Epithelial cell of esophagus (primary cell): ENCODE measurements at regions not wholly inside any gene's neighbourhood (a gene's known extent, or its start where the extent isn't known, plus 50 kb on each side); places are given as distances from the start of the nearest gene placed in this dataset.

ENCODE experiments used
- DNase-seq: peaks from one replicate; pipeline ENCODE4 v3.0.0; 2010; ENCODE audit warnings: low read depth
- H3K4me3 ChIP-seq: 2 replicates; pipeline ENCODE4 v1.5.1; 2011; ENCODE audit warnings: mild to moderate bottlenecking, low read length, control low read depth
- TF ChIP-seq, protein P1 (sequence below): IDR thresholded peaks from 2 replicates; pipeline ENCODE4 v1.5.1; 2011; ENCODE audit warnings: low read depth, mild to moderate bottlenecking, low read length, control low read depth, inconsistent platforms; ENCODE audit not compliant: insufficient read depth; ENCODE audit errors: missing control alignments

DNA sequence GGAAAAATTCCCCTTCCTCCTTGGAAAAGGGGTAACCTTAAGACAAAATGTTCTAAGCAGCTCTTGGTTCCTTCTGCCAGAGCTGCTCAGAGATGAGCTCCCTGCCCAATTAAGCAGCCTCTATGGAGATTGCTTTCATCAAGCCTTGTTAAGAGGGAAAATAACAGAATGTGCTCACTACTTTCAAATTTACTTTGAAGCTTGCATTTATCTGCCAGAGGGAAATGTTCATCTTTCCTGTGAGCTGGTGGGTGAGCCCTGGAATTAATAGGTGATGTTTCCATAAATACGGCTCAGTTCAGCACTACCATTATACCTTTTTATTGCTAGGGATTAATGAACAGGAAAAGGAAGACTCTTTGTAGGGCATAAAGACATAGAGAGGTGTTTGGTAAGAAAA is 549.0 kb downstream of the REEP3 start:
- no peak overlapping the region for H3K4me3 ChIP-seq
- TF ChIP-seq, protein P1, sequence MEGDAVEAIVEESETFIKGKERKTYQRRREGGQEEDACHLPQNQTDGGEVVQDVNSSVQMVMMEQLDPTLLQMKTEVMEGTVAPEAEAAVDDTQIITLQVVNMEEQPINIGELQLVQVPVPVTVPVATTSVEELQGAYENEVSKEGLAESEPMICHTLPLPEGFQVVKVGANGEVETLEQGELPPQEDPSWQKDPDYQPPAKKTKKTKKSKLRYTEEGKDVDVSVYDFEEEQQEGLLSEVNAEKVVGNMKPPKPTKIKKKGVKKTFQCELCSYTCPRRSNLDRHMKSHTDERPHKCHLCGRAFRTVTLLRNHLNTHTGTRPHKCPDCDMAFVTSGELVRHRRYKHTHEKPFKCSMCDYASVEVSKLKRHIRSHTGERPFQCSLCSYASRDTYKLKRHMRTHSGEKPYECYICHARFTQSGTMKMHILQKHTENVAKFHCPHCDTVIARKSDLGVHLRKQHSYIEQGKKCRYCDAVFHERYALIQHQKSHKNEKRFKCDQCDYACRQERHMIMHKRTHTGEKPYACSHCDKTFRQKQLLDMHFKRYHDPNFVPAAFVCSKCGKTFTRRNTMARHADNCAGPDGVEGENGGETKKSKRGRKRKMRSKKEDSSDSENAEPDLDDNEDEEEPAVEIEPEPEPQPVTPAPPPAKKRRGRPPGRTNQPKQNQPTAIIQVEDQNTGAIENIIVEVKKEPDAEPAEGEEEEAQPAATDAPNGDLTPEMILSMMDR: no peak
- DNase-seq: no peak

DNA sequence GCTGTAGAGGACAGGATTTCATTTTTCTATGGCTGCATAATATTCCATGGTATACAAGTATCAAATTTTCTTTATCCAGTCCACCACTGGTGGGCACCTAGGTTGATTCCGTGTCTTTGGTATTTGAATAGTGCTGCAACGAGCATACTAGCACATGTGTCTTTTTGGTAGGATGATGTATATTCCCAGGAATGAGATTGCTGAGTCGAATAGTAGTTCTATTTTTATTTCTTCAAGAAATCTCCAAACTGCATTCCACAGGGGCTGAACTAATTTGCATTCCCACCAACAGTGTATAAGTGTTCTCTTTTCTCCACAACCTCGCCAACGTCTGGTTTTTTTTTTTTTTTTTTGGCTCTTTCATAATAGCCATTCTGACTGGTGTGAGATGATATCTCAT is 550.0 kb downstream of the REEP3 start:
- TF ChIP-seq, protein P1: no peak
- no peak for DNase-seq
- no peak overlapping the region for H3K4me3 ChIP-seq

DNA sequence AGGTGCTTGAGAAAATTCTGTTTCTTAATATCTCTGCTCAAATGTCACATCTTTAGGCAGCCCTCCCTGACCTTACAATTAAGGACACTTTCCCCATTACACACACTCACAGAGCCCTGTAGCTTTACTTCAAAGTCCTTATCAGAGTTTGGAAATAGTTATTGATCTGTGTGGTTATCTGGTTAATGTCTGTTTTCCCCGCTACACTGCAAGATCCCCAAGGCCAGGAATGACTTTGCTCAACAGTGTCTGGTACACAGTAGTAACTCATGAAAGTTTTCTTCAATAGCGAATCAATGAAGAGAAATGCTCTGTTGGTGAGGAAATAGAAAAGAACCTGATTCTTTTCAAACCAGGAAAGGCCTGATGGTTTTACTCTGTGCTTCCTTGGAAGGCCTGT is 554.4 kb downstream of the REEP3 start:
- TF ChIP-seq, protein P1: no peak
- DNase-seq: no peak
- H3K4me3 ChIP-seq: no peak overlapping the region

DNA sequence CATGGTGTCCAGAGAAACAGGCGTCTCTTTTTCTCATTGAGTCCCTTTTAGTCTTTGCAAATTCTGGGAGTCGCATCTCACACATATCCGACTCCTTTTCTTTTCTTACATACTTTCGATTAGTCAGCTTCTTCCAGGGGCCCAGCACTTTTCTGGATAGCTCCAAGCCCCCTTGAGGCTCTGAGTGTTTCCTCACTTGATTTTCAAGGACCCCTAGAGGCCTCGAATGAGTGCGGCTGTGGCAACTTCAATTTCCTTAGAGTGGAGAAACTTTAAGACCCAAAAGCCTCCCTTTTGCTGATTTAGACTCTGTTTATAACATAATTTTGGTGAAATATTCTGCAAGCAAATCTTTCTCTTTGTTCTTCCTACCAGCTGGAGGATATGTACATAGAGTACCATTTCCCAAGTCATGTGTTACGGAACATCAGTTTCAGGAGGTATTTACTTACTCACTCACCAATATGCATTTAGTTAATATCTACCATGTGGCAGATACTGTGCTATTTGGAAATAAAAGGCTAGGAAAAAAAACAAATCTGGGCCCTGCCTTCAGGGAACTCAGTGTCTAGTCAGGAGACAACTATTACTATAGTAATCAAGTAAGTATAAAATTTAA is 555.2 kb downstream of the REEP3 start:
- DNase-seq: no peak
- no peak overlapping the region for H3K4me3 ChIP-seq
- TF ChIP-seq, protein P1: no peak

DNA sequence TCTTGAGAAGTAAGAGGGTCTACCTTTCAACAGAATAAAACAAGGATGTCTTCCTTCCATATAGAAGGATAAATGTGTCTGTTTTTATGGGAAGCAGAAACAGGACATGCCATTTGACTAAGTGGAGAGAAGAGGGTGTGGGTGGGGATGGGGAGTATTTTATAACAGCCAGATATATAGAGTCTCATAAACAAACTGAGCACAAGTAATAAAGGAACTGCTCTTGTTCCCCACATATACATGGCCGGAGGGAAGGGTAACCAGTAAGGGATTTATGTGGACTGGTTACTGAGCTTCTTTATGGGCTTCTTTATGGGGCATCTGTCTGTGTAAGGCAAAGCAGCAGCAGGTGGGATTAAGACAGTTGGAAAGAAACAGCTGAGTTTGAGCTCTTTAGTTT is 558.1 kb downstream of the REEP3 start:
- no peak for DNase-seq
- H3K4me3 ChIP-seq: no peak overlapping the region
- TF ChIP-seq, protein P1: no peak

DNA sequence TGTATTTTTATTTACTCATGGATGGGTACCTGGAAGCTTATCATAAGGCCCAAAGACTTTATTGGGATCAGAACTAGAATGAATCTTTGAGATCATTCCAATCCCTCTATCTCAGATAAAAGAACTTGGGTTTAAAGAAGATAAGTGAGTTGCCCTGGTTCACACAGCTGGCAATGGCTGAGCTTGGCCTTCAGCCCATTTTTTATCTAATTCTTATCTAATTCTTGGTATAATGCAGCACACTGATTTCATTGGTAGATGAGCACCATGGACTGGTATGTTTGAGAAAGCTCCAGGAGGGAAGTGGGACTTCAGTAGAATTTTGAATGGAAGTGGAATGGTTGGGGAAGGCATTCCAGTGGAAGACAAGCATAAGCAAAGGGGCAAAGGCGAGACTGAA is 558.9 kb downstream of the REEP3 start:
- H3K4me3 ChIP-seq: no peak overlapping the region
- TF ChIP-seq, protein P1: no peak
- no peak for DNase-seq

DNA sequence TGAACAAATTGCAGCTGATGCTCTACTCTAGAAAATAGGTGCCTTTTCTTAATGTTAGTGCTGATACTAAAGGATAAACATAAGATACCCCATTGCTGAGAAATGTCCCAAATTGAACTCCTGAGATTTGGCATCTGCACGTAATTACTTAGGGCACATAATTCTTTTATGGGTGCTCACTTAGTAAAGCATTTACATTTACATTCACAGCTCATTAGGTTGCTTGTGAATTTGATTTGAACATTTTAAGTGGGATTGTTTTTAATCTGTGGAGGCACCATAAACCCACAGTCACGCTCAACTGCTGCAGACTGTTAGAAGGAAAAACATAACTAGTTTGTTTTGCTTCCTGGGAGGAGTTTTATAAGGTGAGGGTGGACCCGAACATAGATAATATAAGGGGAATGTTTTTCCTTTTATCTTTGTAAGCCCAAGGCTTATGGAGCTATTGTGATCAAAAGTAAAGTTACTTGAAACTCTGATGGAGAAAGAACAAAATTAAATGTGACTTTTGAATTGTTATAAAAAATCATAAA is 560.8 kb downstream of the REEP3 start:
- TF ChIP-seq, protein P1: no peak
- H3K4me3 ChIP-seq: no peak overlapping the region
- DNase-seq: no peak
